ENCODE measurements at regions not wholly inside any gene's neighbourhood (a gene's known extent, or its start where the extent isn't known, plus 50 kb on each side); places are given as distances from the start of the nearest gene placed in this dataset.

- ChIA-PET CTCF (interaction anchor here (1.4 to 3.9 kb wide), 3 partner anchors 15 to 93 kb away, joined by 3 to 22 read pairs (median 6); no protein-coding TSS in a partner anchor), POLR2A (no interaction called here)
- DNase-seq (ENCODE audit: extremely low spot score): no peak
- TF ChIP-seq, protein P1, sequence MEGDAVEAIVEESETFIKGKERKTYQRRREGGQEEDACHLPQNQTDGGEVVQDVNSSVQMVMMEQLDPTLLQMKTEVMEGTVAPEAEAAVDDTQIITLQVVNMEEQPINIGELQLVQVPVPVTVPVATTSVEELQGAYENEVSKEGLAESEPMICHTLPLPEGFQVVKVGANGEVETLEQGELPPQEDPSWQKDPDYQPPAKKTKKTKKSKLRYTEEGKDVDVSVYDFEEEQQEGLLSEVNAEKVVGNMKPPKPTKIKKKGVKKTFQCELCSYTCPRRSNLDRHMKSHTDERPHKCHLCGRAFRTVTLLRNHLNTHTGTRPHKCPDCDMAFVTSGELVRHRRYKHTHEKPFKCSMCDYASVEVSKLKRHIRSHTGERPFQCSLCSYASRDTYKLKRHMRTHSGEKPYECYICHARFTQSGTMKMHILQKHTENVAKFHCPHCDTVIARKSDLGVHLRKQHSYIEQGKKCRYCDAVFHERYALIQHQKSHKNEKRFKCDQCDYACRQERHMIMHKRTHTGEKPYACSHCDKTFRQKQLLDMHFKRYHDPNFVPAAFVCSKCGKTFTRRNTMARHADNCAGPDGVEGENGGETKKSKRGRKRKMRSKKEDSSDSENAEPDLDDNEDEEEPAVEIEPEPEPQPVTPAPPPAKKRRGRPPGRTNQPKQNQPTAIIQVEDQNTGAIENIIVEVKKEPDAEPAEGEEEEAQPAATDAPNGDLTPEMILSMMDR (IDR thresholded peaks at IDR 0.05; ENCODE audit: control extremely low read depth, extremely low read depth, low read depth, missing control alignments): no peak
These were observed 112.2 kb upstream of the SHB start for GRCh38 chr9:38181232-38181631.

DNA sequence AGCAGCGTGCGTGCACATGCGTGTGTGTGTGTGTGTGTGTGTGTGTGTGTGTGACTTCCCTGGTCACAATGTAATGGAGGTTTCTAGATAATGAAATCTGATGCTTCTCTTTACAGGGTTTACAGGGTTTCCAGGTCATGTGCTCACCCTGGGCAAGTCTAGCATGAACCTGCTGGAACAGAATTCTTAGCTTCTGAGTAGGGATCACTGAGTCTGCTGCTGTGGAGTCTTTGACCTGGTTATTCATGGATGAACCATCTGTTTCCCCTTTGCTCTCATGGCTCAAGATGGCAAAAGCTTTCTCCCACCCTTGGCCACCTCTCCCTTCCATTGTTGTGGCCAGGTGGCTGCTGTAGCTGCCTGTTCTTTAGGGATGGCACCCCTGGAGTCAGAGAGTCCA is 111.6 kb upstream of the SHB start:
- POLR2A ChIA-PET: no interaction called here
- TF ChIP-seq, protein P1 (IDR thresholded peaks at IDR 0.05; ENCODE audit: control extremely low read depth, extremely low read depth, low read depth, missing control alignments): no peak
- CTCF ChIA-PET: interaction anchor here (1.1 to 3.9 kb wide), 4 partner anchors 15 to 92 kb away, joined by 3 to 22 read pairs (median 4); no protein-coding TSS in a partner anchor
- DNase-seq (ENCODE audit: extremely low spot score): no peak

DNA sequence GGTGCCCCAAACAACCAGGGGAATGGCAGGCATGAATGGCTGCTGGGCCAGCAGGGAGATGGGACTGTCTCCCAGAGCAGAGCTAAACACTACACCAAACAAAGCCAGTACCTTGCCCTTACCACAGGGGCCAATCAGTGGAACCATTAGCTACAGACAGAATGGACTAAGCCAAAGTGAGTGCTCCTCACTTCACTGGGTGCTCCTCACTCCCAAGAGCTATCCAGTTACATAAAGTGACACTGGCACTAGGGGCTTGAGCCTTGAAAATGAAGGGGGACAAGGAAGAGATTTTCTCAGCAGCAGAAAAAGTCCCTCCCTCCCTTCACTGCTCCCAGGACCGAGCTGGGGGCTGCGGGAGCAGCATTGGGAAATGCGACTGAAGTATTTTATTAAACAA is 110.9 kb upstream of the SHB start:
- no peak for DNase-seq (ENCODE audit: extremely low spot score)
- CTCF ChIA-PET: interaction anchor here (1.1 to 3.9 kb wide), 4 partner anchors 14 to 92 kb away, joined by 3 to 22 read pairs (median 4); no protein-coding TSS in a partner anchor
- TF ChIP-seq, protein P1 (IDR thresholded peaks at IDR 0.05; ENCODE audit: control extremely low read depth, extremely low read depth, low read depth, missing control alignments): no peak
- POLR2A ChIA-PET: no interaction called here

DNA sequence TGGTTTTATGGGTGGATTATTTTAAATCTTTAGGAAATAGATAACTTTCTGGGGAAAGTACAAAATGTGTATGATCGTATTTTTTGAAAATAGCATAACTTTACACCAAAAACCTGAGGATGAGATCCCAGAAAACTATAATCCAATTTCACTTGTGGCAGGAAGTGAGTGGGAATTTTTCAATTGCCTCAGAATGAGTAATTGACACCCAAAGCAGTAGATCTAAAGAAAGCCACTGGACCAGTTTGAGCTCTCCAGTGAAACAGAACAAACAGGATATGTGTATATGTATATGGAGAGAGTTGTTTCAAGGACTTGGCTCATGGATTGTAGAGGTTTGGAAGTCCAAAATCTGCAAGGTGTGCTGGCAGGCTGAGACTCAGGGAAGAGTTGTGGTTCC is 109.2 kb upstream of the SHB start:
- DNase-seq (ENCODE audit: extremely low spot score): no peak
- TF ChIP-seq, protein P1 (IDR thresholded peaks at IDR 0.05; ENCODE audit: control extremely low read depth, extremely low read depth, low read depth, missing control alignments): no peak
- POLR2A ChIA-PET: no interaction called here
- CTCF ChIA-PET: interaction anchor here (3.9 kb wide), 1 partner anchor 18 kb away, joined by 22 read pairs; no protein-coding TSS in a partner anchor

- ChIA-PET POLR2A (no interaction called here), CTCF (interaction anchor here (3.9 kb wide), 1 partner anchor 17 kb away, joined by 22 read pairs; no protein-coding TSS in a partner anchor)
- TF ChIP-seq, protein P1 (IDR thresholded peaks at IDR 0.05; ENCODE audit: control extremely low read depth, extremely low read depth, low read depth, missing control alignments): no peak
- no peak for DNase-seq (ENCODE audit: extremely low spot score)
These were observed 108.7 kb upstream of the SHB start for GRCh38 chr9:38177680-38178079.

DNA sequence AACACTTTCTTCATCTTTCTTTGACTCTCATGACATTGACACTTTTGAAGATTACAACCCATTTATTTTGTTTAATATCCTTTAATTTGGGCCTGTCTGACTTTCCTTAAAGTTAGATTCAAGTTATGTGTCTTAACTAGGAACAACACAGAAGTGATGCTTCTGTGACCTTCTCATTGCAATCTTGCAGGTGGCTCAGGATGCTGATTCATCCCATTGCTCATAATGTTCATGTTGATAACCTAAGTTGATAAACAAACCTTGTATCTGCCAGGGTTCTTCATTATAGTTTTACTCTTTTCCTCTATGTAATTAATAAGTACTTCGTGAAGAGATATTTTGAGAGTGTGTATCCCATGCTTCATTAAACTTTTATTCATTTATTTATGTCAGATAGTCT is 107.2 kb upstream of the SHB start:
- DNase-seq (ENCODE audit: extremely low spot score): no peak
- CTCF ChIA-PET: interaction anchor here (2.1 to 2.6 kb wide), 2 partner anchors 16 to 88 kb away, joined by 5 to 16 read pairs; no protein-coding TSS in a partner anchor
- POLR2A ChIA-PET: no interaction called here
- TF ChIP-seq, protein P1 (IDR thresholded peaks at IDR 0.05; ENCODE audit: control extremely low read depth, extremely low read depth, low read depth, missing control alignments): no peak

Measured in GM10248 (cell line).